VCaP (cell line): ENCODE measurements at regions not wholly inside any gene's neighbourhood (a gene's known extent, or its start where the extent isn't known, plus 50 kb on each side); places are given as distances from the start of the nearest gene placed in this dataset.

Experiments used
- H3K27ac ChIP-seq: fragments of 450-650 bp; 2 replicates; pipeline ENCODE4 v1.5.1; 2017
- TF ChIP-seq, protein P1 (sequence below): fragments of 450-650 bp; conservative IDR thresholded peaks from 2 replicates; pipeline ENCODE4 v1.5.1; 2017; ENCODE audit warnings: mild to moderate bottlenecking, moderate library complexity

DNA sequence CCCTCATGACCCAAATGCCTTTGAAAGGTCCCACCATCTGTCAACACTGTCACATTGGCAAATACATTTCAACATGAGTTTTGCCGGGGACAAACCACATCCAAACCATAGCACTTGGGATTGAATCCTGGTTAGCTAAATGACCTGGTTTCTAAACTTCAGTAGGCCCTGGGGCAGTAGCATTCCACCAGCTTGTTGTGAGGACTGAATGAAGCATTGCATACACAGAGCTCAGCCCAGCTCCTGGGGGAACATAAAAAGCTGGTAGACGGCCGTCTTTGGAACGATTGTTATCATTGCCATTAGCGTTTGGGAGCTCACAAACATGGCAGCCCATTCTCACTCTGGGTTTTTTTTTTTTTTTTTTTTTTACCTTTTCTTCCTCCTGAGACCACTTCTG, 57.5 kb upstream of the CXCR4 start:
- TF ChIP-seq, protein P1, sequence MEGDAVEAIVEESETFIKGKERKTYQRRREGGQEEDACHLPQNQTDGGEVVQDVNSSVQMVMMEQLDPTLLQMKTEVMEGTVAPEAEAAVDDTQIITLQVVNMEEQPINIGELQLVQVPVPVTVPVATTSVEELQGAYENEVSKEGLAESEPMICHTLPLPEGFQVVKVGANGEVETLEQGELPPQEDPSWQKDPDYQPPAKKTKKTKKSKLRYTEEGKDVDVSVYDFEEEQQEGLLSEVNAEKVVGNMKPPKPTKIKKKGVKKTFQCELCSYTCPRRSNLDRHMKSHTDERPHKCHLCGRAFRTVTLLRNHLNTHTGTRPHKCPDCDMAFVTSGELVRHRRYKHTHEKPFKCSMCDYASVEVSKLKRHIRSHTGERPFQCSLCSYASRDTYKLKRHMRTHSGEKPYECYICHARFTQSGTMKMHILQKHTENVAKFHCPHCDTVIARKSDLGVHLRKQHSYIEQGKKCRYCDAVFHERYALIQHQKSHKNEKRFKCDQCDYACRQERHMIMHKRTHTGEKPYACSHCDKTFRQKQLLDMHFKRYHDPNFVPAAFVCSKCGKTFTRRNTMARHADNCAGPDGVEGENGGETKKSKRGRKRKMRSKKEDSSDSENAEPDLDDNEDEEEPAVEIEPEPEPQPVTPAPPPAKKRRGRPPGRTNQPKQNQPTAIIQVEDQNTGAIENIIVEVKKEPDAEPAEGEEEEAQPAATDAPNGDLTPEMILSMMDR: no peak
- no peak overlapping the region for H3K27ac ChIP-seq

DNA sequence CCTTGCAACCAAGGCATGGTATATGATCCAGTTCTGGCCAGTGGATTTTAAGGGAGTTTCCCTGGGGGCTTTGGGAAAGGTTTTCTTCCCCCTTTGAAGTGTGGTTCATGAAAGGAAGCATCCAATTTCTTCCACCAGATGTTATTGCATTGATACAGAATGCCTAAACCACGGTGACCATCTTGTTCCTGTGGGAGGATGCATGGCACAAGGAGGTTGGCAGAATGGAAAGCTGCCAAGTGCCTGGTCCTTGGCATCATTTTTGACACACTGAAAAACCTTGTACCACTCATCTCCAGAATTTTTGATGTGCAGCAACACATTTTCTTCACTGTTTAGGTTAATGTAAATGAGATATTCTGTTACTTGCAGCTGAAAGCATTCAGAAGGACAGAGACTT, 55.2 kb upstream of the CXCR4 start:
- TF ChIP-seq, protein P1: no peak
- H3K27ac ChIP-seq: no peak overlapping the region

DNA sequence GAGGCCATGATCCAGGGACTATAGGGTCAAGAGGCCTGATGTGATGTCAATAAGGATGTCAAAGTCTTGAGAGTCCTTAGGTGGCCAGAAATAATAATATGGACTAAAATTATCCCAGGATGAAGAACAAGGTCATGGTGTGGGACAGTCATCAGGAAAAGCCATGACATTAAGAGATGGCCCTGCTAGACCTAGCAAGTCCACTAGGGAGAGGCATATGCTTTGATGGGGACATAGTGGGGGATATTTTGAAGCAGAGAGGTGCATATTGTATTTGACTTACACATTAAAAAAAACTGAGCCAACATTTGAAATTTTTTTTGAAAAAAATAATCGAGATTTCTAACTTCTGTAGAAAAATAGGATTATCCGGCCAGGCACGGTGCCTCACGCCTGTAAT, 53.3 kb upstream of the CXCR4 start:
- H3K27ac ChIP-seq: no peak overlapping the region
- TF ChIP-seq, protein P1: no peak

DNA sequence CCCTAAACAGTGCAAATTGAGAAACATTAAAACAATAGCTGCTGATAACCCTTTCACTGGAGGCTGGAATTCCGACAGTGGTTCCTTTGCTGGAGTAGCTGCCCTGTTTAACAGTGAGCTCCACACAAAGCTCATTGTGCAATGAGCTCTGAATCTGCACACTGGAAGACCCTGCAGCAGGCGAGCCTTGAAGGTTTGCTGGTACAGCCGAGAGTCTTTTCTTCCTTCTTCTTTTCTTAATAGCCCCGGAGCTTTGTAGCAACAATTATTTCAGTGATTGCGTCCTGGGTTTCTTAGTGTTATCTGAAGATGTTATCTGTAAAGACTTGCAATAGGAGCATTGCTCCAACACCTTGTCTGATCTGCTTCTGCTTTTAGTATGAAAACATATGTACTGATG, 50.8 kb upstream of the CXCR4 start:
- TF ChIP-seq, protein P1: no peak
- H3K27ac ChIP-seq: no peak overlapping the region

DNA sequence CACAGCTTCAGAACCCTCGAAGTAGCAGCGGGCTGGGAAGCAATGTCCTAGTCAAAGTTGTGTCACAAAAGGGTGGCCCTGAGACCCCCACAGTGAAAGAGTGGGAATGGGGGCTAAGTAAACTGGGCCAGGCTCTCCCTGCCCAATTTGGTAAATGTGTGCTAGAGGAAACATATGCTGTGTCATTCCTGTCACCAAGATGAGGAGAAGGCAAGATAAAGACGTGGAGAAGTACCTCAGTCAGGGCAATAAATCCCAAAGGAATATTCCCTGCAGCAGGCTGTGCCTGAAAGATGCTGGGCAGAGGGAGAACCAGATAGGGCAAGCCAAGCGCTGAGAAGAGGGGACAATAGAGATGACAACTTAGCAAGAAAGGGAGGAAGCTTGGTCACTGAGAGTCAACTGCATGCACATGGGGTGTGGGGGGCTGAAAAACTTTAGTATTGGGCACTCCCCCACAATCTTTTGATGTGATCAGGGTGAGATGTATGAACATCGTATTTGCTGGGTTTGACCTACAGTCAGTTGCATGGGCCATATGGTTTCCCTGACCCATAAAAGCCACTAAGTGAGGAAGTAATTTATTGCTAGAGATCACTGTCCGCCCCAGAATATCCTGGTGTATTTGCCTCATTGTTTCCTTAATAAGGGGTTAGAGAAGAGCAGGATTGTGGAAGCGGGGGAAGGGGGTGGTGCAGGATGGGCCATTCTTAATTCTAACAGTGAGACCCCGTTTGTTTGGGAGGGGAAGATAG, 49.9 kb upstream of the CXCR4 start:
- TF ChIP-seq, protein P1: no peak
- H3K27ac ChIP-seq: no peak overlapping the region
